Neuronal stem cell (in vitro differentiated cells): ENCODE measurements at regions not wholly inside any gene's neighbourhood (a gene's known extent, or its start where the extent isn't known, plus 50 kb on each side); places are given as distances from the start of the nearest gene placed in this dataset.
"Not testable (repeated sequence)": the region's sequence is repeated elsewhere in the genome, so short reads cannot be mapped to it uniquely, and the experiment has no call there.

Experiments used
- DNase-seq: peaks from one replicate; pipeline ENCODE4 v3.0.0-alpha.2; 2013; ENCODE audit warnings: low spot score
- H2AFZ ChIP-seq: one replicate; pipeline ENCODE4 v1.6.1; 2013; ENCODE audit warnings: mild to moderate bottlenecking, low read length, inconsistent platforms
- H2AK5ac ChIP-seq: 2 replicates; pipeline ENCODE4 v1.6.1; 2013; ENCODE audit warnings: low read depth, mild to moderate bottlenecking, inconsistent platforms, low read length, moderate library complexity, mixed read lengths
- H2BK120ac ChIP-seq: 2 replicates; pipeline ENCODE4 v1.6.1; 2013; ENCODE audit warnings: low read depth, mild to moderate bottlenecking, inconsistent platforms, low read length, moderate library complexity, mixed read lengths
- H2BK12ac ChIP-seq: one replicate; pipeline ENCODE4 v1.6.1; 2013; ENCODE audit warnings: low read length, inconsistent platforms
- H2BK15ac ChIP-seq: 2 replicates; pipeline ENCODE4 v1.6.1; 2013; ENCODE audit warnings: mild to moderate bottlenecking, low read length, inconsistent platforms, mixed read lengths
- H2BK5ac ChIP-seq: one replicate; pipeline ENCODE4 v1.6.1; 2013; ENCODE audit warnings: inconsistent platforms, mild to moderate bottlenecking, low read length, moderate library complexity
- H3K14ac ChIP-seq: one replicate; pipeline ENCODE4 v1.6.1; 2013; ENCODE audit warnings: low read length, inconsistent platforms
- H3K18ac ChIP-seq: 2 replicates; pipeline ENCODE4 v1.6.1; 2013; ENCODE audit warnings: low read length, inconsistent platforms
- H3K23ac ChIP-seq: 2 replicates; pipeline ENCODE4 v1.6.1; 2013; ENCODE audit warnings: low read depth, mild to moderate bottlenecking, mixed read lengths, low read length, inconsistent platforms; ENCODE audit not compliant: poor library complexity
- H3K27ac ChIP-seq: replicated peaks from 3 replicates; pipeline ENCODE4 v1.5.1; 2013; ENCODE audit warnings: low read length, inconsistent platforms
- H3K27me3 ChIP-seq, 3 experiments: 2 replicates each; pipeline ENCODE4 v1.6.1; 2013; ENCODE audit warnings: low read length in 3 of 3, mild to moderate bottlenecking in 2 of 3, inconsistent platforms in 1 of 3, low read depth in 1 of 3, mixed read lengths in 1 of 3, moderate library complexity in 1 of 3; ENCODE audit not compliant: control insufficient read depth in 3 of 3, insufficient read depth in 3 of 3
- H3K36me3 ChIP-seq, 2 donors: replicated peaks in 1 of 2; 2 replicates each; pipeline ENCODE4 v1.6.1; 2013; ENCODE audit warnings: low read length in 2 of 2; ENCODE audit not compliant: control insufficient read depth in 2 of 2, insufficient read depth in 2 of 2
- H3K4ac ChIP-seq: 2 replicates; pipeline ENCODE4 v1.6.1; 2013; ENCODE audit warnings: inconsistent platforms, mild to moderate bottlenecking, low read length, moderate library complexity
- H3K4me1 ChIP-seq, 2 donors: 1 replicate in 1 of 2; 2 replicates in 1 of 2; pipeline ENCODE4 v1.6.1; 2013; ENCODE audit warnings: low read length in 2 of 2, low read depth in 1 of 2; ENCODE audit not compliant: control insufficient read depth in 2 of 2, insufficient read depth in 1 of 2
- H3K4me2 ChIP-seq: one replicate; pipeline ENCODE4 v1.6.1; 2013; ENCODE audit warnings: mild to moderate bottlenecking, low read length, inconsistent platforms; ENCODE audit not compliant: insufficient read depth, poor library complexity, severe bottlenecking
- H3K4me3 ChIP-seq, 2 donors: 2 replicates each; pipeline ENCODE4 v1.5.1; 2013; ENCODE audit warnings: low read length in 2 of 2, mild to moderate bottlenecking in 2 of 2, inconsistent platforms in 1 of 2, moderate library complexity in 1 of 2
- H3K79me1 ChIP-seq: one replicate; pipeline ENCODE4 v1.6.1; 2013; ENCODE audit warnings: low read depth, mild to moderate bottlenecking, inconsistent platforms, low read length, moderate library complexity
- H3K9ac ChIP-seq: one replicate; pipeline ENCODE4 v1.6.1; 2013; ENCODE audit warnings: mild to moderate bottlenecking, low read depth, low read length, inconsistent platforms; ENCODE audit not compliant: poor library complexity
- H3K9me3 ChIP-seq, 2 donors: replicated peaks in 1 of 2; 2 replicates each; pipeline versions ENCODE3 to v1.6.1; 2013; ENCODE audit warnings: low read length in 2 of 2, mild to moderate bottlenecking in 2 of 2, inconsistent platforms in 1 of 2, low read depth in 1 of 2, mixed read lengths in 1 of 2, moderate library complexity in 1 of 2; ENCODE audit not compliant: control insufficient read depth in 2 of 2, insufficient read depth in 1 of 2
- H4K8ac ChIP-seq: one replicate; pipeline ENCODE4 v1.6.1; 2013; ENCODE audit warnings: low read depth, mild to moderate bottlenecking, inconsistent platforms, low read length, moderate library complexity
- H4K91ac ChIP-seq: one replicate; pipeline ENCODE4 v1.6.1; 2013; ENCODE audit warnings: low read length, low read depth, mild to moderate bottlenecking, inconsistent platforms; ENCODE audit not compliant: poor library complexity
- WGBS, 2 donors: extraction: QIAGEN DNeasy Blood & Tissue Kit; methylation state at CpG; one replicate each; pipeline ENCODE4 v1.1.7; 2013; ENCODE audit warnings: missing lambda C conversion rate in 2 of 2, mixed read lengths in 1 of 2; ENCODE audit not compliant: insufficient read length in 2 of 2, insufficient replicate concordance in 1 of 2; ENCODE audit errors: extremely low coverage in 2 of 2; 5-methylcytosine and 5-hydroxymethylcytosine counted together

DNA sequence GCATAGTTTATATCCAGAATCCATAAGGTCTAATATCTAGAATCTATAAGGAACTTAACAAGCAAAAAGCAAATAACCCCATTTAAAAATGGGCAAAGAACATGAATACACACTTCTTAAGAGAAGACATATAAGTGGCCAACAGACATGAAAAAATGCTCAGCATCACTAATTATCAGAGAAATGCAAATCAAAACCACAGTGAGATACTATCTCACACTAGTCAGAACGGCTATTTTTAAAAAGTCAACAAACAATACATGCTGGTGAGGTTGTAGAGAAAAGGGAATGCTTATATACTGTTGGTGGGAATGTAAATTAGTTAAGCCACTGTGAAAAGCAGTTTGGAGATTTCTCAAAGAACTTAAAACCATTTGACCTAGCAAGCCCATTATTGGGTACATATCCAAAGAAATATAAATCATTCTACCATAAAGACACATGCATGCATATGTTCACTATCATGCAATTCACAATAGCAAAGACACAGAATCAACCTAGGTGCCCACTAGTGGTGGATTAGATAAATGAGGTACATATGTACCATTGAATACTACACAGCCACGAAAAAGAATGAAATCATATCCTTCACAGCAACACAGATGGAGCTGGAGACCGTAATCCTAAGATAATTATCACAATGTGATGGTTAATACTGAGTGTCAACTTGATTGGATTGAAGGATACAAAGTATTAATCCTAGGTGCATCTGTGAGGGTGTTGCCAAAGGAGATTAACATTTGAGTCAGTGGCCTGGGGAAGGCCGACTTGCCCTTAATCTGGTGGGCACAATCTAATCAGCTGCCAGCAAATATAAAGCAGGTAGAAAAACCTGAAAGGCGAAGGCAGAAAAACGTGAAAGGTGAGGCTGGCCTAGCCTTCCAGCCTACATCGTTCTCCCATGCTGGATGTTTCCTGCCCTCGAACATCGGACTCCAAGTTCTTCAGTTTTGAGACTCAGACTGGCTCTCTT lies 397.2 kb downstream of the NKX6-1 start:
- H2BK5ac ChIP-seq, H3K4me3 ChIP-seq, H3K36me3 ChIP-seq, H3K14ac ChIP-seq, H3K23ac ChIP-seq, H3K9ac ChIP-seq, H3K4ac ChIP-seq, H3K18ac ChIP-seq, H3K27me3 ChIP-seq, H2BK12ac ChIP-seq, H3K4me1 ChIP-seq, H3K27ac ChIP-seq, H3K9me3 ChIP-seq, H2AFZ ChIP-seq, H3K79me1 ChIP-seq, H3K4me2 ChIP-seq, H2BK15ac ChIP-seq, H4K8ac ChIP-seq, H2AK5ac ChIP-seq, H4K91ac ChIP-seq, H2BK120ac ChIP-seq, DNase-seq: not testable (repeated sequence)
- no CpG with 5 or more reads among the region's 9 CpGs for WGBS, 2 donors

- no peaks in the 10 kb centered on the region for H3K79me1 ChIP-seq
- no peak overlapping the region for H3K14ac ChIP-seq
- H3K4me2 ChIP-seq = no peak overlapping the region
- H4K8ac ChIP-seq = no peak overlapping the region
- H3K23ac ChIP-seq = no peak overlapping the region
- no peak overlapping the region for H2BK15ac ChIP-seq
- H2BK12ac ChIP-seq = no peak overlapping the region
- H4K91ac ChIP-seq = no peak overlapping the region
- no peaks in the 10 kb centered on the region for H3K9me3 ChIP-seq
- H3K9ac ChIP-seq = no peak overlapping the region
- no peak overlapping the region for H3K18ac ChIP-seq
- no CpG with 5 or more reads among the region's 4 CpGs for WGBS, 2 donors
- H2BK120ac ChIP-seq = no peak overlapping the region
- H2BK5ac ChIP-seq = no peak overlapping the region
- no peak overlapping the region for H3K4ac ChIP-seq
- H3K27me3 ChIP-seq = no peaks in the 10 kb centered on the region
- peak overlapping the region; percentile 46 for H2AFZ ChIP-seq
- DNase-seq = no peak
- no peak overlapping the region for H3K4me3 ChIP-seq
- H3K36me3 ChIP-seq = no peaks in the 10 kb centered on the region
- no peak overlapping the region for H3K27ac ChIP-seq
- H3K4me1 ChIP-seq = peaks cover 2 to 7% of the 10 kb centered on the region in 2 donors
- H2AK5ac ChIP-seq = no peak overlapping the region
These were observed 399.0 kb downstream of the NKX6-1 start for GRCh38 chr4:84100071-84100470.

DNA sequence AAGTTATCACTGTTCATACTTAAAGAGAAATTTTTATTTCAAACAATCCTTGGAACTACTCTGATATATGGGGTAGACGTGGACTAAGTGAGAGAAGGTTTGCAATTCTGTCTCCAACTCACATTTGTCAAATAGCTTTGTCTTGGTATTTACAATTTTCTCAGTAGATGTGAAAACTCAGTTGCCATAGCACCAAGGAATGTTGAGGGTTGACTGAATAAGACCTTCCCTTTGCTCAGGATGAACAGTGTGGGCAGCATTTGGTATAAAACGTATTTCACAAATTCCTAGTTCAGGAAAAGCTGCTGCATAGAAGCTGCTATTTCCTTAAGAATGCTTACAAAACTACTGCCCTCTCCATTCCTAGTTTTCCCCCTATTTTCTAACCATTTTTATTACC lies 399.5 kb downstream of the NKX6-1 start:
- H3K27me3 ChIP-seq = no peaks in the 10 kb centered on the region
- H3K18ac ChIP-seq = no peak overlapping the region
- no peak overlapping the region for H2BK12ac ChIP-seq
- no peak overlapping the region for H3K4me2 ChIP-seq
- H2BK5ac ChIP-seq = no peak overlapping the region
- no peak overlapping the region for H3K27ac ChIP-seq
- no peak overlapping the region for H4K91ac ChIP-seq
- H3K79me1 ChIP-seq = no peaks in the 10 kb centered on the region
- WGBS, 2 donors = no CpG with 5 or more reads among the region's 2 CpGs
- H3K36me3 ChIP-seq = no peaks in the 10 kb centered on the region
- DNase-seq = peak; percentile 17
- H2AK5ac ChIP-seq = no peak overlapping the region
- peak overlapping the region; percentile 46 for H2AFZ ChIP-seq
- H3K9ac ChIP-seq = no peak overlapping the region
- no peak overlapping the region for H4K8ac ChIP-seq
- H3K23ac ChIP-seq = no peak overlapping the region
- H2BK120ac ChIP-seq = no peak overlapping the region
- peaks cover 2 to 7% of the 10 kb centered on the region in 2 donors for H3K4me1 ChIP-seq
- no peaks in the 10 kb centered on the region for H3K9me3 ChIP-seq
- H2BK15ac ChIP-seq = no peak overlapping the region
- H3K4ac ChIP-seq = no peak overlapping the region
- H3K4me3 ChIP-seq = no peak overlapping the region
- H3K14ac ChIP-seq = no peak overlapping the region

- no CpG with 5 or more reads among the region's 2 CpGs for WGBS, 2 donors
- Histone ChIP-seq H3K9ac (no peak overlapping the region), H3K27ac (no peak overlapping the region), H3K27me3 (no peaks in the 10 kb centered on the region), H3K4me3 (no peak overlapping the region), H2BK120ac (no peak overlapping the region), H4K91ac (no peak overlapping the region), H3K23ac (no peak overlapping the region), H4K8ac (no peak overlapping the region), H2AFZ (no peak overlapping the region), H3K36me3 (no peaks in the 10 kb centered on the region), H3K4me1 (peaks cover 0 to 2% of the 10 kb centered on the region in 2 donors), H2BK5ac (no peak overlapping the region), H3K4ac (no peak overlapping the region), H2BK12ac (no peak overlapping the region), H3K14ac (no peak overlapping the region), H3K4me2 (no peak overlapping the region), H3K18ac (no peak overlapping the region), H3K9me3 (no peaks in the 10 kb centered on the region), H2BK15ac (no peak overlapping the region), H2AK5ac (no peak overlapping the region), H3K79me1 (no peaks in the 10 kb centered on the region)
- no peak for DNase-seq
These were observed 407.8 kb downstream of the NKX6-1 start for GRCh38 chr4:84091266-84091665.
